ENCODE measurements at regions not wholly inside any gene's neighbourhood (a gene's known extent, or its start where the extent isn't known, plus 50 kb on each side); places are given as distances from the start of the nearest gene placed in this dataset.
"Not testable (repeated sequence)": the region's sequence is repeated elsewhere in the genome, so short reads cannot be mapped to it uniquely, and the experiment has no call there.

DNA sequence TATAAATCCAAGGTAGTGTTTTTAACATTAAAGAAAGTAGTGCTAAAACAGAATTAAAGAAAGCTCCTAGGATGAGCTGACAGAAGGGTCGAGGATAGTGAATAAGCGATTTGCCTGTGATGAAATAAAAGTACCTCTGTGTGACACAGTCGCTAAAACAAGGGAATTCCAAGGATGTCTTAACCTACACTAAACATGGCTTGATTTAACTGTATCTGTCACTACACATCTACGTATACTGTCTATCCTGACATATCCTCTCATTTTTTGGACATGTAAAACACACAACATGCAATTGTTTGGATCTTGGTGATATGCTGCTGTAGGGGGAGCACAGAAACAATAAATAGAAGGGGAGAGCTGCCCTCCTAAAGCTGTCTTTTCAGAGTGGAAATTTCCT is 580.8 kb upstream of the SLC8A1 start:
- no peak overlapping the region for H3K4me3 ChIP-seq (ENCODE audit: low read depth, low read length)
- H3K36me3 ChIP-seq: no peaks in the 10 kb centered on the region
- no peaks in the 10 kb centered on the region for H3K9me3 ChIP-seq (ENCODE audit: severe bottlenecking)
- no peak for DNase-seq
- no peak overlapping the region for H3K27ac ChIP-seq
- no peaks in the 10 kb centered on the region for H3K27me3 ChIP-seq (ENCODE audit: insufficient read depth, low read depth, severe bottlenecking)
- TF ChIP-seq, protein P1, sequence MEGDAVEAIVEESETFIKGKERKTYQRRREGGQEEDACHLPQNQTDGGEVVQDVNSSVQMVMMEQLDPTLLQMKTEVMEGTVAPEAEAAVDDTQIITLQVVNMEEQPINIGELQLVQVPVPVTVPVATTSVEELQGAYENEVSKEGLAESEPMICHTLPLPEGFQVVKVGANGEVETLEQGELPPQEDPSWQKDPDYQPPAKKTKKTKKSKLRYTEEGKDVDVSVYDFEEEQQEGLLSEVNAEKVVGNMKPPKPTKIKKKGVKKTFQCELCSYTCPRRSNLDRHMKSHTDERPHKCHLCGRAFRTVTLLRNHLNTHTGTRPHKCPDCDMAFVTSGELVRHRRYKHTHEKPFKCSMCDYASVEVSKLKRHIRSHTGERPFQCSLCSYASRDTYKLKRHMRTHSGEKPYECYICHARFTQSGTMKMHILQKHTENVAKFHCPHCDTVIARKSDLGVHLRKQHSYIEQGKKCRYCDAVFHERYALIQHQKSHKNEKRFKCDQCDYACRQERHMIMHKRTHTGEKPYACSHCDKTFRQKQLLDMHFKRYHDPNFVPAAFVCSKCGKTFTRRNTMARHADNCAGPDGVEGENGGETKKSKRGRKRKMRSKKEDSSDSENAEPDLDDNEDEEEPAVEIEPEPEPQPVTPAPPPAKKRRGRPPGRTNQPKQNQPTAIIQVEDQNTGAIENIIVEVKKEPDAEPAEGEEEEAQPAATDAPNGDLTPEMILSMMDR (IDR thresholded peaks at IDR 0.05; ENCODE audit: low read depth, low read length): no peak

DNA sequence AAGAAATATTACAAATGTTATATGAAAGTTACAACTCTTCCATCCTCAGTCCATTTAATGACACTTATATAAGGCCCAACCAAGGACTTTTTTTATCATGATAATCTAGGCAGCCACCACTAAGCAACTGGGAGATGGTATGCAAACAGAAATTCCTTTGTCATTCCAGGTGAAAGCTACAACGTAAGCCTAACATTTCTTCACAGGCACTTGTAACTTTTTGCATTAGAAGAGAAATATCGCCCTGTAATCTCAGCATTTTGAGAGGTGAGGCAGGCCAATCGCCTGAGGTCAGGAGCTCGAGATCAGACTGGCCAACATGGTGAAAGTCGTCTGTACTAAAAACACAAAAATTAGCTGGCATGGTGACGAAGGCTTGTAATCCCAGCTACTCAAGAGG is 581.2 kb upstream of the SLC8A1 start:
- Histone ChIP-seq H3K27ac (no peak overlapping the region), H3K9me3 (ENCODE audit: severe bottlenecking) (no peaks in the 10 kb centered on the region), H3K27me3 (ENCODE audit: insufficient read depth, low read depth, severe bottlenecking) (no peaks in the 10 kb centered on the region), H3K4me3 (ENCODE audit: low read depth, low read length) (no peak overlapping the region), H3K36me3 (no peaks in the 10 kb centered on the region)
- TF ChIP-seq, protein P1 (IDR thresholded peaks at IDR 0.05; ENCODE audit: low read depth, low read length): no peak
- no peak for DNase-seq

DNA sequence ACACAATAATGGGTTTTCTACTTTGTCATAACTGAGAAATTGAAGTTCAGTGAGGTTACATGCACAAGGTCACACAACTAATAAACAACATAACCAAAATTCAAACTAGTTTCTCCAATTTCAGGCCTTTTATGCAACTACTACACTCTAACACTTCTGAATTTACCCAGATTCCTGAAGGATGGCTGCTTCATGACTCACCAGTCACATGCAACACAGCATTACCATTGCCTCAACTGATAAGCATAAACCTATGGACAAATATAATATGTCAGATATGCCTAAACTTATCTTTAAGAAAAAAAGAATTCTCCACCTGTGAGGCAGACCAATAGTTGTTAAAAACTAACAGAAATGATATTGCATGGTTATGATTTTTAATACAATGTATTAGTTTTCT is 586.5 kb upstream of the SLC8A1 start:
- Histone ChIP-seq H3K4me3 (ENCODE audit: low read depth, low read length) (no peak overlapping the region), H3K36me3 (no peaks in the 10 kb centered on the region), H3K27ac (no peak overlapping the region), H3K9me3 (ENCODE audit: severe bottlenecking) (no peaks in the 10 kb centered on the region), H3K27me3 (ENCODE audit: insufficient read depth, low read depth, severe bottlenecking) (no peaks in the 10 kb centered on the region)
- no peak for DNase-seq
- TF ChIP-seq, protein P1 (IDR thresholded peaks at IDR 0.05; ENCODE audit: low read depth, low read length): no peak

DNA sequence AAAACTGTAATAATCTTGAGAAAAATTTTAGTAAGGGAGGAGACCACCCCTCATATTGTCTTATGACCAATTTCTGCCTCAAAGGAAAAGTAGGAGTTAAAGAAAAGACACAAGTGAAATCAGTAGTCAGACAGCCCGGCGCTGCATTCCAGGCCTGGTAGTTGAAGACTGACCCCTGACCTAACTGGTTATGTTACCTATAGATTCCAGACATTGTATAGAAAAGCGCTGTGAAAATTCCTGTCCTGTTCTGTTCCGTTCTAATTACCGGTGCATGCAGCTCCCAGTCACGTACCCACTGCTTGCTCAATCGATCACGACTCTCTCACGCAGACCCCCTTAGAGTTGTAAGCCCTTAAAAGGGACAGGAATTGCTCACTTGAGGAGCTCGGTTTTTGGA is 587.9 kb upstream of the SLC8A1 start:
- not testable (repeated sequence) for H3K9me3 ChIP-seq (ENCODE audit: severe bottlenecking); H3K27me3 ChIP-seq (ENCODE audit: insufficient read depth, low read depth, severe bottlenecking); DNase-seq; H3K27ac ChIP-seq; H3K36me3 ChIP-seq; H3K4me3 ChIP-seq (ENCODE audit: low read depth, low read length)

DNA sequence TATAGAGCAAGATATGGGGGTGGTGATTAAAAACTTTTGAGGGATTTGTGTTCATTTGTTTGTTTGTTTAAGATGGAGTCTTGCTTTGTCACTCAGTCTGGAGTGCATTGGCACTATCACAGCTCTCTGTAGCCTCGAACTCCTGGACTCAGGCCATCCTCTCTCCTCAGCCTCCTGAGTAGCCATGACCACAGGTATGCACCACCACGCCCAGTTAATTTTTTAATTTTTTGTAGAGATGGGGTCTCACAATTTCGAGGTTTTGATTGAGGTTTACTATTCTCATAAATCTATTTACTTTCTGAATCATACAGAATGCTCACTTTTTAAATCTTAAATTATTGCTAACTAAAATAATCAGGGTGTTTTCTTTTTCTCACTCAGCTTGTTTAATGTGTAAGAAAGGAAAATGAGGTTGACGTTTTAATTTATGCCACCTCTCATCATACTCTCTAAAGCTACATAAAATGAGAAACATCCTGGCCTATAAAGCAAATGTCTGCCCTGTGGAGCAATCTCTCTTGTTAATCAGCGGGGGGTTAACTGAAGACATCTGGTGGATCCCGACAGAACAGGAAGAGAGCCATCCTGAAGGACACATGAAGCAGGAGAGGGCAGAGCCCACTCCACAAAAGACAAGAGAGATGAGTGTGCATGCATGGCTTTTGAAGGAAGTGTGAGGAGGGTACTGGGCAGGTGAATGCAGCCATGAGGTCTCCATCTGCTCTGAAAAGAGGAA is 589.1 kb upstream of the SLC8A1 start:
- no peaks in the 10 kb centered on the region for H3K27me3 ChIP-seq (ENCODE audit: insufficient read depth, low read depth, severe bottlenecking)
- DNase-seq: no peak
- no peaks in the 10 kb centered on the region for H3K36me3 ChIP-seq
- H3K9me3 ChIP-seq (ENCODE audit: severe bottlenecking): no peaks in the 10 kb centered on the region
- no peak overlapping the region for H3K4me3 ChIP-seq (ENCODE audit: low read depth, low read length)
- TF ChIP-seq, protein P1 (IDR thresholded peaks at IDR 0.05; ENCODE audit: low read depth, low read length): no peak
- no peak overlapping the region for H3K27ac ChIP-seq

DNA sequence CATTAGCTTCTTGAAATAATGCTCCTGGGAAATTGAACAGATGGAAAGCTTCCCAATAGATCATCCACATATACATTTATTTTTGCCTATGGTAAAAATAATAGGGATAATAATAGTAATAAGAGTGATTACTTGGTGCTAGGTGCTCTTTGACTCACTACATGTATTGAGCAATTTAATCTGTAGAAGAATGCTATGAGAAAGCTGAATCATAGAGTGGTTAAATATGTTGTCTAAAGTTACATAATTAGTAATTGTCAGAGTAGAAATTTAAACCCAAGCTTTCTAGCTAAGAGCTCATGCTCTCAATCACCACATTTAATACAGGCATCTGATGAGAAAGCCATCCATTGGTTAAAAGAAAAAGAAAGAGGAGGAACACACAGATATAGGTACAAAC is 590.5 kb upstream of the SLC8A1 start:
- Histone ChIP-seq H3K4me3 (ENCODE audit: low read depth, low read length) (no peak overlapping the region), H3K9me3 (ENCODE audit: severe bottlenecking) (no peaks in the 10 kb centered on the region), H3K36me3 (no peaks in the 10 kb centered on the region), H3K27ac (no peak overlapping the region), H3K27me3 (ENCODE audit: insufficient read depth, low read depth, severe bottlenecking) (no peaks in the 10 kb centered on the region)
- DNase-seq: no peak
- TF ChIP-seq, protein P1 (IDR thresholded peaks at IDR 0.05; ENCODE audit: low read depth, low read length): no peak
